ENCODE measurements at regions not wholly inside any gene's neighbourhood (a gene's known extent, or its start where the extent isn't known, plus 50 kb on each side); places are given as distances from the start of the nearest gene placed in this dataset.

- TF ChIP-seq EP300 (IDR thresholded peaks at IDR 0.05) (no peak), CTCF (IDR thresholded peaks at IDR 0.05) (no peak), POLR2A (IDR thresholded peaks at IDR 0.05) (no peak)
These were observed 679.6 kb downstream of the USP25 start for GRCh38 chr21:16409352-16409751.
